T-helper 9 cell (primary cell): ENCODE measurements at regions not wholly inside any gene's neighbourhood (a gene's known extent, or its start where the extent isn't known, plus 50 kb on each side); places are given as distances from the start of the nearest gene placed in this dataset.

Source experiments
- DNase-seq: peaks from one replicate; pipeline ENCODE4 v3.0.0-alpha.2; 2020

- DNase-seq: no peak
Observed at GRCh38 chr1:184141361-184141880, 89.9 kb downstream of the TSEN15 start.

GRCh38 chr1:184143449-184143848 is 91.9 kb downstream of the TSEN15 start:
- no peak for DNase-seq

DNA sequence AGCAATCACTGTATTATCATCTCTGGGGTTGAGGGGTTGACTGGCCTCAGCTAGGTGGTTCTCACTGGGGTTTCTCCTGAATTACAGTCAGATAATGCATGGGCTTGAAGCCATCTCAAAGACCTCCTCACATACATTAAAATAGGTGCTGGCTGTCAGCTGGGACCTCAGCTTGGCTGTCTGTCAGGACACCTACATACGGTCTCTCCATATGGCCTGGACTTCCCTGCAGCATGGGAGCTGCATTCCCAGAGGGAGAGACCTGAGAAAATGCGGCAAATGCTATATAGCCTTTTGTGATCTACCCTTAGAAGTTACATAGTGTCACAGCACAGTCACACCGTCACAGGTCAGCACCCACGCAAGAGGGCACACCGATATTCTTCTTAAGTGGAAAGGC is 93.6 kb downstream of the TSEN15 start:
- DNase-seq: no peak

DNA sequence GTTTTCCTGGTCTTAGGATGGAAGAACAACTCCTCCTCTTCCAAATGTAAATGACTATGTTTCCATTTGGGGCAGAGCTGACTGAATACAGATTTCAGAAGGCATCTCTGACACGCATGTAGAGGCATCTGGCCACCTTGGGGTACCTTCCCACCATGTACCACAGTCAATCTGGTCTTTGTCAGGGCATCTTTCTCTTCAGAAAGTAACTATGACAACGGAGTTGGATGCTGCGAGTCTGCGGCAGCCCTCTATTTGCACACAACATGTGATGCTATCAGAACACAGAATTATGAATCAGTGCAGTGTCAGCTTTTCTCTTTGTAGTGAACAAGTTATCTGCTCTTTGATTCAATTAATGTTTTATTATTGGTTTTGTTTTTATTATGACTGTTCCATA is 94.7 kb downstream of the TSEN15 start:
- no peak for DNase-seq

- no peak for DNase-seq
Observed at GRCh38 chr1:184150776-184151531, 99.4 kb downstream of the TSEN15 start.

DNA sequence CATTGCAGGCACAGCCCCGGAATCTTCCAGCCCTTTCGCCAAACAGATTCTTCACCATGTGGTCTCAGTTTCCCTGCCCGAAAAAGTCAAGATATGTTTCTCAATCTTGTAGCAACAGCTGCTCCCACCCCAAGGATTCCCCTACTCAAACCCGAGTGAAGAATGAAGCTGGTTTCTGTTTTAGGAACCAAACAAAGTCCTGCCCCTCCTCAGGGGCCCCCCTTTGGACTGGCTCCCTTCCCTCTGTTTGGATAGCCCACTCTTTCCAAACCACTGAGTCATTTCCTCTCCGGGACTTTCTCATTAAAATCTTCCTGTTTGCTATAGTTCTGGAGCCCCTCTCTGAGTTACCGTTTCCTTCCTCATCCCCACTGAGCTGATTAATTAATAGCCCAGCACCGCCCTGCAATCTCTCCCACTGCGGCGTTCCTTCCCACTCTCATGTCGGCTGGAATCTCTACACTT is 100.9 kb downstream of the TSEN15 start:
- DNase-seq: no peak

- DNase-seq: no peak
Observed at GRCh38 chr1:184152974-184153373, 101.4 kb downstream of the TSEN15 start.

DNA sequence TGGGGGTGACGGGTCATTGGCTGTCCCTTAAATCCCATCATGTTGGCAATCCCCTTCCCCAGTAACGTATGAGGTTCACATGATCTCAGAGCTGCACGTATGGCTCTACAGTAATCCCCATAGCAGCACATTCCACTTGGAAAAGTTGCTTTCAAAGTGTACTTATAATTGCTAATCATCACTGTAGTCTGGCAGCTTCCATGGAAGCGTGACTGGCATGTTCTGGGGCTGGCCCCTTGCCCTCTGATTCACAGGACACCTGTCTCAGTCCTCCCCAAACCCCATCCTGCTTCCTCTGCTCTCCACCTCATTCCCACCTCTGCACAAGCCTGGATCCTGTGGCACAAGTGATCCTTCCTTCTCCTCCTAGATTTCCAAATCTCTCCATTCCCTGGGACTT is 102.2 kb downstream of the TSEN15 start:
- DNase-seq: no peak

DNA sequence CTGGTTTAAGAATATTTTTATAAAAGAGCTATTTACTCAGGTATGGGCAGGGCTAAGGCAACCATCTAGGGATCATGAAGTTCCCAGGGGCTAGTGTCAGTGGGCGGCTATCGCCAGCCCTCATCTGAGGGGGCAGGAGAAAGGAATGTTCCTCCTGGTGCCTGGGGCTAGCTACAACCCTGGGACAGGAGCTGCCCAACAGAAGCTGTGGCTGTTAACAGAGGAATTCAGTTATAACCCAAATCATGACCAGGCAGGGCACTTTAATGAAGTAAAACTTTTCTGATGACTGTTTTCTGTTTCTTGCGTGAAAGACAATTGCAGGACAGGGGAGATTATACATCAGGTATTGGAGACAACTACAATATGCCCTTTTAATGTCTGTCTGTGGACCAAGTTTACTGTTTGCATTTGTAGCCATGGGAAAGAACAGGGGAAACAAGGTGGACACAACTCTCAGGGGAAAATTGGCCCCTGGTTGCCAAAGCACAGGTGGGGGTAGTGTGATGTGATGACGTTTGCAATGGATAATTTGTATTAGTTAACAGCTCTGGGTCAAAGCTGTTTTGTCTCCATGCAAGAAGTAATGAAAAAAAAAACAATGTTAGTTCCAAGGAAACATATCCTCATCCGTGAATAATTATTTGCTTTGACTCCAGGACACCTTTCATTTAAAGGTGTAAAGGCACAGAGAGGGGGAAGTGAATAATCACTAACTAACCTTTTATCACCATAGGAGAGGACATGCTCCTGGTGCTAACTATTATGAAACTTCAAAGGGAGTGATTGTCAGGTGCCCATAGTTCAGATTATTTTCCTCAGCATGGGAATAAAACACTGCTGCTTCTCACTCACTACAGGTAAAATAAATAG is 105.2 kb downstream of the TSEN15 start:
- no peak for DNase-seq

GRCh38 chr1:184157394-184157742 is 105.8 kb downstream of the TSEN15 start:
- DNase-seq: no peak

- no peak for DNase-seq
Observed at GRCh38 chr1:184158896-184159681, 107.6 kb downstream of the TSEN15 start.

DNA sequence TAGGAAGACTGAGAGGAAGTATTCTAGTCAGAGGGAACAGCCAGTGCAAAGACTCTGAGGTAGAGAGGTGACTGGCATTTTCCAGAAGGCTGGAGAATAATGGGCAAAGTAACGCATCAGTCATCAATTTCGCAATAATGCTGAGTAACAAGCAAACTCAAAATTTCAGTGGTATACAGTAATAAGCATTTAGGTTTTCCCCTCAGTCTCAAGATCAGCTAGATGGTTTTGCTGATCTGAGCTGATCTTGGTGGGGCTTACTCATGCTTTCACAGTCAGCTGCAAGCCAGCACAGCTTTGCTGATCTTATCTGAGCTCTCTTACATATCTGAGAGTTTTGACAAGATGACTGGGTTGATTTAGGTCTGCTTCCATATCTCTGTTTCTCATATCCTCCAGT is 108.7 kb downstream of the TSEN15 start:
- DNase-seq: no peak

DNA sequence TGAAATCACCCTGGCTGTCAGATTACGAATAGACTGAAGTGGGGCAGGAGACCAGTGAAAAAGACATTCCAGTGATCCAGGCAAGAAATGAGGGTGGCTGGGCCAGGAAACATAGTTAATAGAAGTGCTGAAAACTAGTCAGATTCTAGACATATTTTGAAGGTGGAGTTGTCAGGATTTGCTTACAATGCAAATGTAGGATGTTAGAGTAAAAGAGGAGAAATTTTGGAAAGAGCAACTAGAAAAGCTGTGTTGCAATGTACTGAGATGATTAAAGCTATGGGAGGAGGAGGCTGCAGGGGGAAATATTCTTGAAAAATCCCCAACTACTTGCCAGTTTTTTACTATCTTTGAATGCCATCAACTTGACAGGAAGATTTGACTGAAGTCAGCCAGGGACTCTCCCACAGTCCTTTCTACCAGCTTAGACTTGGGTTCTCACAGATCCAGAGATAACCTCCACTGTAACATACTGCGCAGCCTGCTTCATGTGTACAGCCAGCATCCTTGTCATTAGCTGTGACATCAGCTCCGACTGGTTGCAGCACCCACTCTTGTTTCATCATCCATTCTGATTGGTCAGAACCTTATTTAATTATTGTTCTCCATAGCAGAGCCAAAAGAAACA is 109.7 kb downstream of the TSEN15 start:
- DNase-seq: no peak

GRCh38 chr1:184162281-184162680 is 110.8 kb downstream of the TSEN15 start:
- no peak for DNase-seq

DNA sequence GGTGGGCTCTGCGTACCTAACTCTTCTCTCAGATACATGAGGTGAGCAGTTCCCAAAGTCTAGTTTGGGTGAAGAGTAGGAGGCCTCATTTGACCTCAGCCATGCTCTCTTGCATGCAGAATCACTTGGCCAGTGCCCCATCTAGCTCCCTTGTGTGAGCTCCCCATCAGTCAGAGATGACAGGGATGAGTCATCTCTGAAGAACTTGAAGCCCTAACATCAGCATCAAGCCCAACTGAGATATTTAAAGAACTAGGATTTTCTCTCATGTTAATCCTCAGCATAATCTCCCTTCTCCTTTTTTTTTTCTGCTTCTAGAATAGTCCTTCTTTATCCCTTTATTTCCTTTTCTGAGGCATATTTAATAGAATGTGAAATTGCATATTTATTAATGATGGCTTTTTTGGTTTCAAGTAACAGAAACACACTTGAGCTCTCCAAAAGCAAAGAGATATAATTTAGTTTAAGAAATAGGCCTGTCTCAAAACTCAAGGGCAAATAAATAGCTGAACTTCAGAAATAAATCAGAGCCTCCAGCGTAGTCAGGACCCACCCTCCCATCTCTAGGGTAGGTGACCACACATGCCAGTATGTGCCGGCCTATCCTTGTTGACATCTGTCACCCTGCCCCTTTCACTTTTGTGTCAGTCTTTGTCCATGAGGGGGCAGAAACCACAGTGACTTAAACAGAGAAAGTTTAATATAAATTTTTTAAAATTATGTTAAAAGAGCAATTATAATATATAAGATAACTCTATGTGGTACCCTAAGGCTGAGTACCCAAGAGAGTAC is 112.3 kb downstream of the TSEN15 start:
- DNase-seq: no peak

- DNase-seq: no peak
Observed at GRCh38 chr1:184164536-184164935, 113.0 kb downstream of the TSEN15 start.

DNA sequence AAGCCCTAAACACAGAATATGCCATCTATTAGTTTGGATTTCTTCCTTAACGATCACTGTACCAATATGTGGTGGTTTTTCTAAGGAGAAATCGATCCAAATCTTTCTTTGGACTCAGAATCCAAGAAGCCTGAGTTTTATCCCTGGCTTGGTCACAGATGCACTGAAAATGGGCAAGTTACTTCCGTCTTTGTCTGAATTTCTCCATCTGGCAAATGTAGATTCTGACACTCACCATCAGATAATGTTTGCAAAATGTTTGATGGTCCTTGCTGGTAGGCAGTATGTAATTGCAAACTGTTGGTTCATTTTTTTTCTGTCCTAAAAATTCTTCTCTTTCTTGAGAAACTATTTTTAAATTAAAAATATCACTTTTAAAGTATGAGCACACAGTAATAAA is 115.0 kb downstream of the TSEN15 start:
- no peak for DNase-seq

DNA sequence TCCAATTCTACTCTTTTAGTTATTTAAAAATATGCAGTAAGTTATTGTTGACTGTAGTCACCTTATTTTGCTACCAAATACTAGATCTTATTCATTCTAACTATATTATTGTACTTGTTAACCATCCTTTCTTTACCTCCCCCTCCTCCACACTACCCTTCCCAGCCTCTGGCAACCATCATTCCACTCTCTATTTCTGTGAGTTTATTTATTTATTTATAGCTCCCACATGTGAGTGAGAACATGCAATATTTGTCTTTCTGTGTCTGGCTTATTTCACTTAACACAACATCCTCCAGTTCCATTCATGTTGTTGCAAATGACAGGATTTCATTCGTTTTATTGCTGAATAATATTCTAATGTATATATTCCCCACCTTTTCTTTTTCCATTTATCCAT is 115.8 kb downstream of the TSEN15 start:
- no peak for DNase-seq

GRCh38 chr1:184170719-184171118 is 119.2 kb downstream of the TSEN15 start:
- no peak for DNase-seq

- DNase-seq: no peak
Observed at GRCh38 chr1:184176058-184176457, 124.5 kb downstream of the TSEN15 start.

DNA sequence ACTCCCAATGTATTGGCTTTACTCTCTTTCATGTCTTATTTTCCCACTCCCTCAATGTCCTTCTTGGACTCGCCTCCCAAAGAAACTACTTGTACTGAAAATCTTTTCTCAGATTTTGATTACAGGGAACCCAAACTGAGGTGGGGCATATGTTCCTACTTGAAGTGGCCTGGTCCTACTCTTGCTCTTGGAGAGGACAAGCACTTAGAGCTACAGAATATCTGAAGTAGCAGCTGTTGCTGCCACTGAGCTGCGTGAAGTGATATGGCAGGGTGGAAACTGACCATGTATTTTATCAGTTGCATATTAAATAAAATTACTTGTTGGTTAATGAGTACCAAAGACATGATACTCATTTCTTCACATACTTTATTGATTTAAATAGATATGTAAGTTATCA is 129.5 kb downstream of the TSEN15 start:
- no peak for DNase-seq

DNA sequence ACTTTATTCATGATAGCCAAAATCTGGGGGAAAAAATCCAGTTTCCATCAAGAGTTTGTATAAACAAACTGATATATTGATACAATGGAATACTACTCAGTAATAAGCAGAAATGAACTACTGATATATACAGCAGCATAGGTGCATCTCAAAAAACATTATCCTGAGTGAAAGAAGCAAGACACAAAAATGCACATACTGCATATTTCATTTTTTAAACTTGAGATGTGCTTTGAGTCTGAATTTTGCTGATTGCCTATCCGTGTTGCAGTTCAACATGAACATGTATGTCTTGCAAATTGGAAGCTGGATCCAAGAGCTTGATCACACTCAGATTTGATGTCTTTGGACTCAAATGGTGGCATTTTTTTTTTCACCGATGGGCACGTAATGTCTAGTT is 132.4 kb downstream of the TSEN15 start:
- no peak for DNase-seq
